HG03159 (cell line): ENCODE measurements at regions not wholly inside any gene's neighbourhood (a gene's known extent, or its start where the extent isn't known, plus 50 kb on each side); places are given as distances from the start of the nearest gene placed in this dataset.
"Not testable (repeated sequence)": the region's sequence is repeated elsewhere in the genome, so short reads cannot be mapped to it uniquely, and the experiment has no call there.

Experiments
- ATAC-seq: cut with Tn5 transposase; IDR thresholded peaks from one replicate; pipeline ENCODE4 v1.9.1; 2021; ENCODE audit warnings: mild to moderate bottlenecking, moderate library complexity; ENCODE audit not compliant: unreplicated experiment

GRCh38 chr2:53543083-53543482 lies 224.5 kb upstream of the CHAC2 start:
- ATAC-seq, result no peak

GRCh38 chr2:53536583-53537361 lies 230.8 kb upstream of the CHAC2 start:
- ATAC-seq, result no peak

GRCh38 chr2:53535234-53535840 lies 232.3 kb upstream of the CHAC2 start:
- no peak for ATAC-seq

DNA sequence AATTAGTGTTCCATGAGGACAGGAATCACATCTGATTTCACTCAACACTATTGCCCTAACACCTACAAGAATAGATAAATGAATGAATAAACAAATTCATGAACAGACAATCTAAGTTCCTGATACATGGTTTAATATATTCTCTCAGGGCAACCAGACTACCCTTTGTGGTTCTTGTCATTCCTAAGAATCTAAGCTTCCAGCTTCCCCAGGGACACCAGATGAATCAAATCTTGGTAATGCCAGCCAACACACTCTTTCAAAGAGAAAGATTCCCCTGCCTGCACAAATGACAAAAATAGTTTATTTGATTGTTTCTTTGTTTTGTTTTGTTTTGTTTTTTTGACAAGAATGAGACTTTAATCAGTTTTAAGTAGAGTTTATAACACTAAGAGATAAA lies 237.5 kb upstream of the CHAC2 start:
- no peak for ATAC-seq

DNA sequence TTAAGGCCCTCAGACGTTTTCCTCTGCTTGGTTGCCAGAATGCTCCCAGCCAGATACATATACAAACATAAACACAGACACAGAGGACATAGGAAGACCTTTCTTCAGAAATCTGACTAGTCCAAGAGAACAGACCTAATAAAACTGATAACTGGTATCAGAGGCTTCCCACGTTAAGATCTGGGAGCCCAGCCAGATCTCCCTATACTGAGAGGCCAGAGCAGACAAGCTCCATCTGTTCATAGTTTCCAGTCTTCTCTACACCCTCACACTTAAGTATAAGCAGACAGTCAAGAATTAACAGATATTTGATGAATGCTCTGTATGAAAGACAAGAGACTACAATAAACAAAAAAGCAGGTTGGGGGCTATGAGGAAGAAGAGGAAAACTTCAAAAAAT lies 240.5 kb upstream of the CHAC2 start:
- no peak for ATAC-seq

GRCh38 chr2:53519918-53520841 lies 247.4 kb upstream of the CHAC2 start:
- ATAC-seq, result no peak

GRCh38 chr2:53517406-53517805 lies 250.2 kb upstream of the CHAC2 start:
- no peak for ATAC-seq

- ATAC-seq, result no peak
Observed at GRCh38 chr2:53516650-53517049, 251.0 kb upstream of the CHAC2 start.

- no peak for ATAC-seq
Observed at GRCh38 chr2:53515435-53516332, 251.9 kb upstream of the CHAC2 start.

DNA sequence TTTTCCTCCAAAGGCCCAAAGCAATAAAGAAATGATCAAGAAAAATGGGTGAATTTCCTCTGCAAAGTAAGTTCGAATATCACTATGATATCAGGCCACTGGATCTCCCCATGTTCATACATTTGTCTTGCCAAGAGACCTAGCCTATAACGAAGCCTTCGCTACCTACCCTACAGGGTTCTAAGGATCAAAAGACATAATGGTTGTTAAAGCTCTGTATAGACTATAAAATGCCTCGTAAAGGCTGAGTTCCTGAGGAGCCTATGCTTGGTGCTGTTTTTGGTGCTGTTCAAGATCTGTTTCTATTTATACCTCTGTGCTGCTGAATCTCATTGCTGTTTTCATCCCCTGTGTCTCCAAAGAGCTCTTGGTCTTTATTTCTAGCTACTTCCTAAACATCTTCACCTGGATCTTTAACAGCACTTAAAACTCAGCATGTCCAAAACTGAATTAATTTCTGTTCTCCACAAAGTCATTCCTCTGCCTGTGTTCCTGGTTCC lies 254.4 kb upstream of the CHAC2 start:
- ATAC-seq, result no peak

DNA sequence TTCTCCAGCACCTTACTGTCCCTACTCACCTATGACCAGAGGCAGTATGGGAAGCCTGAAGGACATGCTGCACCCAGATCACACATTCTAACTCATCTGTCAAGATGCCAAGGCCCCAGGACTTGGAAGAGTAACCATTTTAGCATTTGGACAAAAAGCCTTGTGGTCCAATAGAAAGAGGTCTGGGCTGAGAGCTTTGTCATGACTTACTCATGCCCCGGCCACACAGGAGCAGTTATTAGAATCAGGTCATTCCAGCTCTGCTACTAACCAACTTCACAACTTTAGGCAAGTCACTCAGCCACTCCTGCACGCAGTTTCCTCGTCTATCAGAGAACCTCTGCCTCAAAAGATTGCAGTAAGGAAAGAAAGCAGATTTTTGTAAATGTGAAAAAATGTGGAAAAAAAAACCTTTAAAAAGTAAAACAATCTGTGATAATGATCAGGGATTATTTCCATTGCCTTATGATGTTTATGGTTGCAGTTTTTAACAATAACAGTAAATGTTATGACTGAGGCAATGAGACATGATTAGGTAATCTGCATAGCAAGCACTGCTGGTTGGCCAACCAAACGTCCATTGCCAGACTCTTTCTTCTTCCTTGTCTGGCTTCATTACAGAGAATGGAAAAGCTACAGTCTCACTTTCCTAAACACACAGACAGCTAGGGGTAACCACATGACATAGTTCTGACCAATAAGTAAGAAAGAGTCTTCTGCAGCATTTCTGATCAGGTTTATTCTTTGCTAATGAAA lies 255.4 kb upstream of the CHAC2 start:
- no peak for ATAC-seq

DNA sequence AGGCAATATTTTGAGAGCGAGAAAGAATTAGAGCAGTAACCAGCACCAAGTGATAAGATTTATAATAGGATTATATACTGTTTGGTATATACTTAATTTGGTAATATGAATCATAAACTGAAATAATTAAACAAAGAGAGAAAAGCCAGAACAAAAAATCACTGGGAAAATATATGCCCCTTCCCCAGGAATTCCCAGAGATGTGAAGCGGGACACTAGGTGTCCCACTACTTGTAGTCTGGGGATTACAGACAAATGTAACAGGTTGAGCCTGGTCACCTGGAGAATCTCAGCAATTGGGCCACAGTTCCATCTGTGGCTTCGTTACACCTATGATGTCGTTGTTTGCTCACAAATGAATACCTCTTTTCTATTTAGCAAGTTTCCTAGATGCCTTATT lies 256.1 kb upstream of the CHAC2 start:
- no peak for ATAC-seq

- ATAC-seq, result no peak
Observed at GRCh38 chr2:53510401-53510800, 257.2 kb upstream of the CHAC2 start.

DNA sequence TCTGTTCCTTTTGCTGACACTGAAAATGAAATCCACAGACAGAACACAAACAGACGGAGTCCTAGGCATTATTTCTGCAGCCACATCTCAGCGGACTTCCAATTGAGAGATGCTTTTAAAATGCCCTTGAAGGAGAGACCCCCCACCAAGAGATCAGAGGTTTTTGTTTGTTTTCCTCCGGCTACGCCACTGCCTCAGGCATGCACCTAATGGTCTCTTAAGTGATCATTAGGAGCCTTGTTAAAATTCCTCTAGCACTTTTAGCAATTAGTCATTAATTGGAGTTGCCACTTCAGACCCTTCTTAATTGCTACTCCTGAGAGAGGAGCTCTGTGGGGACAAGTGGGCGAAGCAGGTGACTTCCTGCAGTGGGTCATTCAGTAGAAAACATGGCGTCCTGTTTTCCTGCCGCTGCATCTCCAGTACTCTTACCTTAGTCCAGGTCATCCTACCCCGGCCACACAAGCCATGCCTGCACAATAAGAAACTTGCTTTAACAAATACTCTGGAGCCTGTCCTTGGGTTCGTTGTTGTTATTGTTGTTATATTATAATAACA lies 257.7 kb upstream of the CHAC2 start:
- ATAC-seq, result no peak

DNA sequence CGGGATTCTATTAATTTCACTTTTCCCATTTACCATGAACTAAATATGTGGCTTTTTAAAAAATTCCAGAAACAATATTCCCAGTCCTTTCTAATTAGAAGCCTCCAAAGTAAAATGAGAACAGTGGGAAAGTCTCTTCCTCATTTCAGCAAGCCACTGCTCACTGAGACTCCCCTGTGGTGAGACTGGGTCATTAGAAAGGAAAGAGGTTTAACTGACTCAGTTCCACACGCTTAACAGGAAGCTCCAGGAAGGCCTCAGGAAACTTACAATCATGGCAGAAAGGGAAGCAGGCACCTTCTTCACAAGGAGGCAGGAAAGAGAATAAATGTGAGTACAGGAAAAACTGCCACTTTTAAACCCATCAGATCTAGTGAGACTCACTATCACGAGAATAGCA lies 258.9 kb upstream of the CHAC2 start:
- ATAC-seq, result no peak

DNA sequence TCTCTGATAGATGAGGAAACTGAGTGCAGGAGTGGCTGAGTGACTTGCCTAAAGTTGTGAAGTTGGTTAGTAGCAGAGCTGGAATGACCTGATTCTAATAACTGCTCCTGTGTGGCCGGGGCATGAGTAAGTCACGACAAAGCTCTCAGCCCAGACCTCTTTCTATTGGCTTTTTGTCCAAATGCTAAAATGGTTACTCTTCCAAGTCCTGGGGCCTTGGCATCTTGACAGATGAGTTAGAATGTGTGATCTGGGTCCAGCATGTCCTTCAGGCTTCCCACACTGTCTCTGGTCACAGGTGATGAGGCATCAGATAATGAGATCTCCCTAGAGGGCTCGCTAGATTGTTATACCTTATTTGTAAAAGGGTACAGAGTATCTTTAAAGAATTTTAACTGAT lies 260.5 kb upstream of the CHAC2 start:
- not testable (repeated sequence) for ATAC-seq

DNA sequence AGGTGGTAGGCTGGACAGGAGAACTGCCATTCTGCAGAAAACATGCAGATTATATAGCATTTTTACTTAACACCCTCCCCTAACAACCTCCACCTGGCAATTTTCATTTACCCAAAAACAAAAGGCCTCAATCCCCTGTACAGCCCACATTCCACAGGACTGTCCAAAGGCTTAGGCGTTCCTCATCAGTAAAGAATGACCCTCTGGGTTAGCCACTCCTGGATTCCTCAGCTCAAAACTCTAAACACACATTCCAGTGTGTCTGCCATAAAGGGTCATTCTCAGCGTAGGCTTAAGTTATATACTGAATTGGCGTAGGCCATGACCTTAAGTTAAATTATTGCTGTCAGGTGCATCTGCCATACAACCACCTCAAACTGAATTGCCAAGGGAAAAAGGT lies 261.8 kb upstream of the CHAC2 start:
- no peak for ATAC-seq

GRCh38 chr2:53504507-53504906 lies 263.1 kb upstream of the CHAC2 start:
- ATAC-seq, result no peak

DNA sequence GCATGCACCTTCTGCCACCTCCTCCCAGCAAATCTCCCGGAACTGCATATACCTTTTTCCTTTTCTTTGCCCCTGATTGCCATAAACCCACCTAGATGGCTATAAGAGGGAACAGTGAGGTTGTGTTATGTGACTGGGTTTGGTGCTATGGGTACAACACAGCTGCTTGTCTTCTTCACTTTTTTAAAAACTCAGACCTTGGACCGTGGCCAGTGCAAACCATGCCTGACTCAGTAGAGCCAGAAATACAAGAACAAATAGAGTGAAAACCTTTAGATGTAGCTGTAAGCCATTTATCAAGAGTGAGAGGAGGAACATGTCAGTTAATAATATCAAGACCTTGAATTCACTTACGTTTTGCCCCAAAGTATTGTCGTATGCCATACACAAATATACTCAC lies 267.4 kb upstream of the CHAC2 start:
- ATAC-seq, result no peak
